ENCODE measurements at regions not wholly inside any gene's neighbourhood (a gene's known extent, or its start where the extent isn't known, plus 50 kb on each side); places are given as distances from the start of the nearest gene placed in this dataset.
A peak's percentile ranks its signal among the peaks of the same experiment; 100 is the strongest.

- no peak for TF ChIP-seq CTCF (IDR thresholded peaks at IDR 0.05)
- TF ChIP-seq EZH2 (IDR thresholded peaks at IDR 0.05; ENCODE audit: borderline replicate concordance, insufficient read depth, low read depth, low read length, poor library complexity, severe bottlenecking) = no peak
- H3K27me3 ChIP-seq (replicated peaks in 1 of 4; ENCODE audit: control extremely low read depth in 1 of 4, control insufficient read depth in 3 of 4, insufficient read depth in 4 of 4, low read length in 3 of 4) = no peaks in the 10 kb centered on the region
- H3K9ac ChIP-seq (ENCODE audit: low read length) = no peak overlapping the region
- Mint-ChIP-seq H3K9me3 (ENCODE audit: insufficient read depth) (peaks cover 4% of the 10 kb centered on the region), H3K4me3 (no peak overlapping the region), H3K27ac (no peak overlapping the region), H3K27me3 (no peaks in the 10 kb centered on the region), H3K4me1 (peaks cover 18% of the 10 kb centered on the region)
- peaks cover 0 to 7% (median 5%) of the 10 kb centered on the region in 3 donors for H3K9me3 ChIP-seq (ENCODE audit: control extremely low read depth in 1 of 3, control insufficient read depth in 2 of 3, insufficient read depth in 1 of 3, low read length in 2 of 3)
- intact Hi-C loops (cut with micrococcal nuclease) = no loop called here
- H3K4me1 ChIP-seq (ENCODE audit: control insufficient read depth in 2 of 2, insufficient read depth in 2 of 2, low read length in 2 of 2) = peaks cover 3 to 15% of the 10 kb centered on the region in 2 donors
- no peak overlapping the region for H3K27ac ChIP-seq (ENCODE audit: low read length in 2 of 2)
- no peak overlapping the region for H3K4me3 ChIP-seq (ENCODE audit: control extremely low read depth in 1 of 5, extremely low read depth in 1 of 5, insufficient read depth in 1 of 5, low read depth in 2 of 5, low read length in 4 of 5)
- no peak overlapping the region for H2AFZ ChIP-seq (ENCODE audit: insufficient read depth, low read depth, low read length, poor library complexity, severe bottlenecking)
- no peak for ATAC-seq (ENCODE audit: low read depth)
- DNase-seq = no peak
- WGBS (ENCODE audit: insufficient coverage) = 100% methylated on average over 2 of the region's 7 CpGs
- CTCF ChIA-PET = interaction anchor here (1.4 kb wide), 1 partner anchor 13 kb away, joined by 3 read pairs; no protein-coding TSS in a partner anchor
- H3K36me3 ChIP-seq (replicated peaks in 1 of 2; ENCODE audit: control extremely low read depth in 1 of 2, control insufficient read depth in 1 of 2, extremely low read depth in 1 of 2, insufficient read depth in 2 of 2, low read length in 1 of 2) = no peaks in the 10 kb centered on the region
- H4K20me1 ChIP-seq (ENCODE audit: control insufficient read depth, insufficient read depth, low read length, poor library complexity, severe bottlenecking) = no peaks in the 10 kb centered on the region
- POLR2A ChIA-PET = no interaction called here
- H3K79me2 ChIP-seq (ENCODE audit: control insufficient read depth, insufficient read depth, low read length) = no peaks in the 10 kb centered on the region
- no peak overlapping the region for H3K4me2 ChIP-seq (replicated peaks; ENCODE audit: low read depth, low read length, poor library complexity, severe bottlenecking)
Measured at GRCh38 chr10:4046712-4047354, 261.8 kb upstream of the KLF6 start.

GRCh38 chr10:4046030-4046429 lies 261.0 kb upstream of the KLF6 start:
- no peak overlapping the region for H3K4me3 ChIP-seq (ENCODE audit: control extremely low read depth in 1 of 5, extremely low read depth in 1 of 5, insufficient read depth in 1 of 5, low read depth in 2 of 5, low read length in 4 of 5)
- 71% methylated on average over 1 of the region's 3 CpGs for WGBS (ENCODE audit: insufficient coverage)
- no peaks in the 10 kb centered on the region for H3K79me2 ChIP-seq (ENCODE audit: control insufficient read depth, insufficient read depth, low read length)
- H2AFZ ChIP-seq (ENCODE audit: insufficient read depth, low read depth, low read length, poor library complexity, severe bottlenecking) = peak overlapping the region; percentile 40
- no peak overlapping the region for H3K9ac ChIP-seq (ENCODE audit: low read length)
- H3K9me3 ChIP-seq (ENCODE audit: control extremely low read depth in 1 of 3, control insufficient read depth in 2 of 3, insufficient read depth in 1 of 3, low read length in 2 of 3) = peaks cover 0 to 12% (median 4%) of the 10 kb centered on the region in 3 donors
- H4K20me1 ChIP-seq (ENCODE audit: control insufficient read depth, insufficient read depth, low read length, poor library complexity, severe bottlenecking) = no peaks in the 10 kb centered on the region
- no peaks in the 10 kb centered on the region for H3K27me3 ChIP-seq (replicated peaks in 1 of 4; ENCODE audit: control extremely low read depth in 1 of 4, control insufficient read depth in 3 of 4, insufficient read depth in 4 of 4, low read length in 3 of 4)
- Mint-ChIP-seq H3K4me1 (peaks cover 13% of the 10 kb centered on the region), H3K4me3 (peak overlapping the region; percentile 8), H3K27me3 (no peaks in the 10 kb centered on the region), H3K27ac (peak overlapping the region; percentile 71), H3K9me3 (ENCODE audit: insufficient read depth) (peaks cover 4% of the 10 kb centered on the region)
- no peaks in the 10 kb centered on the region for H3K36me3 ChIP-seq (replicated peaks in 1 of 2; ENCODE audit: control extremely low read depth in 1 of 2, control insufficient read depth in 1 of 2, extremely low read depth in 1 of 2, insufficient read depth in 2 of 2, low read length in 1 of 2)
- POLR2A ChIA-PET = interaction anchor here (0.5 to 0.6 kb wide), 2 partner anchors 157 to 810 kb away, joined by 3 read pairs; no protein-coding TSS in a partner anchor
- DNase-seq = peak; percentile 67
- intact Hi-C loops (cut with micrococcal nuclease) = no loop called here
- TF ChIP-seq EZH2 (IDR thresholded peaks at IDR 0.05; ENCODE audit: borderline replicate concordance, insufficient read depth, low read depth, low read length, poor library complexity, severe bottlenecking) (no peak), CTCF (IDR thresholded peaks at IDR 0.05) (no peak)
- peak overlapping the region in 1 of 2 donors; percentile 16 for H3K27ac ChIP-seq (ENCODE audit: low read length in 2 of 2)
- peak; percentile 72 for ATAC-seq (ENCODE audit: low read depth)
- H3K4me2 ChIP-seq (replicated peaks; ENCODE audit: low read depth, low read length, poor library complexity, severe bottlenecking) = no peak overlapping the region
- CTCF ChIA-PET = no interaction called here
- H3K4me1 ChIP-seq (ENCODE audit: control insufficient read depth in 2 of 2, insufficient read depth in 2 of 2, low read length in 2 of 2) = peaks cover 3 to 9% of the 10 kb centered on the region in 2 donors

Data from B cell (primary cell).